Activated CD8-positive, alpha-beta memory T cell treated with anti-CD3 and anti-CD28 coated beads, Interleukin-2, amount 10 ng/mL, durations not matched to agents 7 days and 5 days (primary cell): ENCODE measurements at regions not wholly inside any gene's neighbourhood (a gene's known extent, or its start where the extent isn't known, plus 50 kb on each side); places are given as distances from the start of the nearest gene placed in this dataset.
A peak's percentile ranks its signal among the peaks of the same experiment; 100 is the strongest.

ENCODE experiments used
- ATAC-seq: fragments of 150-1000 bp; cut with Tn5 transposase; one replicate; pipeline ENCODE4 v1.10.0; 2021; ENCODE audit warnings: moderate library complexity
- CTCF ChIA-PET: fragments of 350-600 bp; sonication (Branson Sonifier 250); formaldehyde crosslinking; loops from one replicate; lab custom pipeline; 2021; ENCODE audit warnings: antibody characterized with exemption; lab: Charles Lee
- DNase-seq: peaks from one replicate; pipeline ENCODE4 v3.0.0-alpha.2; 2020
- H3K27ac Mint-ChIP-seq: one replicate; pipeline ENCODE4 v1.8.0; 2021; ENCODE audit warnings: mild to moderate bottlenecking, mixed read lengths
- H3K27me3 Mint-ChIP-seq: one replicate; pipeline ENCODE4 v1.8.0; 2021; ENCODE audit warnings: mixed read lengths
- H3K36me3 Mint-ChIP-seq: one replicate; pipeline ENCODE4 v1.8.0; 2021; ENCODE audit warnings: mild to moderate bottlenecking, mixed read lengths
- H3K4me1 Mint-ChIP-seq: one replicate; pipeline ENCODE4 v1.8.0; 2021; ENCODE audit warnings: mixed read lengths
- H3K4me3 Mint-ChIP-seq: one replicate; pipeline ENCODE4 v1.8.0; 2021; ENCODE audit warnings: mild to moderate bottlenecking, moderate library complexity, mixed read lengths
- H3K9me3 Mint-ChIP-seq: one replicate; pipeline ENCODE4 v1.8.0; 2022; ENCODE audit warnings: low read depth, mixed read lengths

- DNase-seq (no peak), ATAC-seq (no peak)
- H3K36me3 Mint-ChIP-seq = no peaks in the 10 kb centered on the region
- H3K4me1 Mint-ChIP-seq = peaks cover 11% of the 10 kb centered on the region
- H3K27ac Mint-ChIP-seq = no peak overlapping the region
- H3K27me3 Mint-ChIP-seq = peaks cover 2% of the 10 kb centered on the region
- no peaks in the 10 kb centered on the region for H3K9me3 Mint-ChIP-seq
- no peak overlapping the region for H3K4me3 Mint-ChIP-seq
- CTCF ChIA-PET = no interaction called here
Observed at GRCh38 chr14:98958632-98959031, 313.4 kb downstream of the BCL11B start.

GRCh38 chr14:98959410-98959809 lies 312.6 kb downstream of the BCL11B start:
- DNase-seq (peak; percentile 26), ATAC-seq (no peak)
- Mint-ChIP-seq H3K27me3 (peaks cover 2% of the 10 kb centered on the region), H3K4me3 (no peak overlapping the region), H3K27ac (no peak overlapping the region), H3K36me3 (no peaks in the 10 kb centered on the region), H3K4me1 (peaks cover 19% of the 10 kb centered on the region), H3K9me3 (no peaks in the 10 kb centered on the region)
- CTCF ChIA-PET = no interaction called here

DNA sequence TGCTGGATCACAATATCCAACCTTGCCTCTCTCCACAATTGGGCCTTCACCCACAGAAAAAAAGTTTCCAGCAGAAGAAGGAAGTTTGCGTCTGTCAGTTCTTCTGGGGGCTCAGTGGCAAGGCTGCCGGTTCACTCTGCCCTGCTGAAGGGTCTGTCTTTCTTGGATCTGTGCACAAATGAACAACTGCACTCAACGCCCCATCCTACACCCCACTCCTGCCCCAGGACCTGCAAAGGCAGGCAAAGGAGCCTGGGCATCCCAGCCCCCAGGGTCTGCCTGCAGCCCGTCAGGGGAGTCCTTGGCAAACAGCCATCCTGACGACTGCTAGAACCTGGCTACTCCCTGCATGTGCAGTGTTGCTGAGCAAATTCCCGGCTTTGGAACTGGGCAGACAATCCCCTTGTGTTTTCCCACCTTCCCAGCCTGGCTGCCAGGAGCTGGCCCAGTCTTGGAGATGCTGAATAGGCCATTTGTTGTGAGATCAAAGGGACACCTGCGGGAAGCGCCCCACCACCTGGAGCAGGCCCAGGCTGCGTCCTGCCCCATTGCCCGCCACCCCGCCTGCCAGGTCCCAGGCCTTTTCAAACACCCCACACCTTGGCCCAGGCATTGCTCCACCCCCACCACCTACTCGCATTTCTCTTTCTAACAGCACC lies 311.9 kb downstream of the BCL11B start:
- Mint-ChIP-seq H3K27me3 (peaks cover 2% of the 10 kb centered on the region), H3K27ac (no peak overlapping the region), H3K9me3 (no peaks in the 10 kb centered on the region), H3K36me3 (no peaks in the 10 kb centered on the region), H3K4me1 (peaks cover 26% of the 10 kb centered on the region), H3K4me3 (no peak overlapping the region)
- CTCF ChIA-PET = no interaction called here
- DNase-seq (peak; percentile 33), ATAC-seq (no peak)

GRCh38 chr14:98960617-98961013 lies 311.4 kb downstream of the BCL11B start:
- Mint-ChIP-seq H3K9me3 (no peaks in the 10 kb centered on the region), H3K4me3 (no peak overlapping the region), H3K27ac (no peak overlapping the region), H3K36me3 (no peaks in the 10 kb centered on the region), H3K27me3 (peaks cover 2% of the 10 kb centered on the region), H3K4me1 (peaks cover 31% of the 10 kb centered on the region)
- no peak for DNase-seq
- CTCF ChIA-PET = no interaction called here
- no peak for ATAC-seq

- peaks cover 2% of the 10 kb centered on the region for H3K27me3 Mint-ChIP-seq
- H3K4me3 Mint-ChIP-seq = no peak overlapping the region
- H3K36me3 Mint-ChIP-seq = no peaks in the 10 kb centered on the region
- ATAC-seq = no peak
- CTCF ChIA-PET = no interaction called here
- no peak overlapping the region for H3K27ac Mint-ChIP-seq
- H3K9me3 Mint-ChIP-seq = no peaks in the 10 kb centered on the region
- peaks cover 37% of the 10 kb centered on the region for H3K4me1 Mint-ChIP-seq
- DNase-seq = peak; percentile 36
Observed at GRCh38 chr14:98961191-98961590, 310.8 kb downstream of the BCL11B start.

DNA sequence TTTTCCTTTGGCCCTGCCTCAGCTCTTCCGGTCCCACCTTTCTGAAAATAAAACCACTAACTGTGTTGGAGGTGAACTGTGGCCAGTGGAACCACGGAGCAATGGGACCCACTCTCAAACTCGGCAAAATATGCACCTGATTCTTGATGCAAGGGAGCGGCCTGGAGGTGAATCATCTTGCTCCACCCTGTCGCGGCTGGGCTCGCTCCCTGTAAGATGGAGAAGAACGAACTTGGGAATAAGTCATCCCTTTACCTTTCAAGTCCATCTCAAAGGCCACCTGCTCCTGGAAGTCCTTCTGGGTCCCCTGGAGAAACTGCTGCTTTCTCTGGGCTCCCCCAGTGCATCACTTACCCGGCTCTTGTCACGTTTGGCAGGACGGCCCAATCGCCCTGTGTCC lies 309.9 kb downstream of the BCL11B start:
- H3K36me3 Mint-ChIP-seq = no peaks in the 10 kb centered on the region
- H3K4me1 Mint-ChIP-seq = peaks cover 42% of the 10 kb centered on the region
- H3K27ac Mint-ChIP-seq = no peak overlapping the region
- no peak overlapping the region for H3K4me3 Mint-ChIP-seq
- no peak for DNase-seq
- no peak for ATAC-seq
- H3K9me3 Mint-ChIP-seq = no peaks in the 10 kb centered on the region
- CTCF ChIA-PET = interaction anchor here (1.0 kb wide), 1 partner anchor 9 kb away, joined by 3 read pairs; no protein-coding TSS in a partner anchor
- peaks cover 2% of the 10 kb centered on the region for H3K27me3 Mint-ChIP-seq

DNA sequence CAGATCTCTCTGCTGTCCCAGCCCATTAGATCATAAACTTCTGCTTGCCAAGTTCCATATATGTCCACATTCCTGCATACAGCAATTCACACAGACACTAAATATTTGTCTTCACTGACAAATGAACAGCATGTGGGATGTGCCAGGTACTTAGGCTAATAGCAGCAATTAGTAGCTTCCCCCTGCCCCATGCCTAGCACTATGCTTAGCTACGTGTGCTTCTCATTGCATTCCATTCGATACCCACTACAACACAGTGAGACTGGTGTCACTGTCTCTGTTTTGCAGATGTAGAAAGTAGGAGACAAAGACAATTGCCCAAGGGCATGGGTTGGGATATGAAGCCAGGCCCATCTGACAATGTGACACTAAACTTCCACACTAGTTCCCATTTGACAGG lies 308.4 kb downstream of the BCL11B start:
- H3K27ac Mint-ChIP-seq = no peak overlapping the region
- CTCF ChIA-PET = interaction anchor here (2.4 kb wide), 1 partner anchor 10 kb away, joined by 7 read pairs; no protein-coding TSS in a partner anchor
- H3K27me3 Mint-ChIP-seq = peaks cover 2% of the 10 kb centered on the region
- H3K4me1 Mint-ChIP-seq = peaks cover 44% of the 10 kb centered on the region
- no peaks in the 10 kb centered on the region for H3K36me3 Mint-ChIP-seq
- ATAC-seq (no peak), DNase-seq (peak; percentile 29)
- H3K9me3 Mint-ChIP-seq = no peaks in the 10 kb centered on the region
- H3K4me3 Mint-ChIP-seq = no peak overlapping the region

DNA sequence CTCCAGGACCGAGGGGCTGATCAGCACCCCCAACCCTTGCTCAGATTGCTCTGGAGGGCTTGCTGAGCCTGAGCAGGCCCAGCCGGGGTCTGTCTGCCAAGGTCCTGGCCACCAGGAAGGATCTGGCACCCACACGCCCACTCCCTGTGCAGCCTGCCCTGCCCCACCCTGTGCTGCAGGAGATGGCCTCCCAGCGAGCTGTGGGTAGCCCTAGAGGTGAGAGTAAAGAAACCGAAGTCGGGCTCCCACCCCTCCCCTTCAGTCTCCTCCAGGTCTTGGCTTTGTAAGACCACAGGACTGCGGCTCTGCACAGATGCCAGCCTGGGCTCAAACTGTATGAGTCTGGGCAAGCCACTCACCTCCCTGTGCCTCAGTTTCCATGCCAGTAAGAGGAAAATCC lies 307.8 kb downstream of the BCL11B start:
- Mint-ChIP-seq H3K36me3 (no peaks in the 10 kb centered on the region), H3K27me3 (peaks cover 2% of the 10 kb centered on the region), H3K4me1 (peaks cover 44% of the 10 kb centered on the region), H3K9me3 (no peaks in the 10 kb centered on the region), H3K4me3 (no peak overlapping the region), H3K27ac (peak overlapping the region; percentile 63)
- DNase-seq (peak; percentile 66), ATAC-seq (peak; percentile 74)
- CTCF ChIA-PET = interaction anchor here (0.5 to 2.4 kb wide), 3 partner anchors 10 to 267 kb away, joined by 3 to 7 read pairs (median 3); no protein-coding TSS in a partner anchor

DNA sequence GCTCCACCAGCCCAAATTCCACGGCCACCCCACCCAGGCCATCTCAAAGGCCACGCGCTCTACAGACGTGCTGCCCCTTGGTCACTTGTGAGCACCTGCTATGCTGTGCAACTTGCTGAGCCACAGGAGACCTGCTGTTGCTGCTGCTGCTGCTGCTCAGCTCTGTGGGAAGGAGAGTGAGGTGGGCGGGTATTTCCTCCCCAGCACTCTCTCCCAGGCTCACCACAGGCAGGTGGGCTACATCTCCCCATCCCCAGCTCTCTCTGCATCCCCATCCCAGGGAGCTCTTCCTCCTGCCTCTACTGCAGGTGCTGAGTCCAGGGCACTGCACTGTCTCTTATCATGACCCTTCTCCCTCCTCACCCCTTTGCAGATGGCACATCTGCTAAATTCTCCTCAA lies 306.9 kb downstream of the BCL11B start:
- peak overlapping the region; percentile 45 for H3K4me3 Mint-ChIP-seq
- peak overlapping the region; percentile 63 for H3K27ac Mint-ChIP-seq

GRCh38 chr14:98966016-98966415 lies 306.0 kb downstream of the BCL11B start:
- Mint-ChIP-seq H3K36me3 (no peaks in the 10 kb centered on the region), H3K27me3 (no peaks in the 10 kb centered on the region), H3K4me3 (no peak overlapping the region), H3K9me3 (no peaks in the 10 kb centered on the region), H3K27ac (no peak overlapping the region), H3K4me1 (peaks cover 44% of the 10 kb centered on the region)
- no peak for ATAC-seq
- DNase-seq = no peak
- CTCF ChIA-PET = no interaction called here

More for the DNA sequence above, 306.9 kb downstream of the BCL11B start:
- CTCF ChIA-PET = interaction anchor here (1.0 to 2.4 kb wide), 2 partner anchors 11 to 226 kb away, joined by 3 to 7 read pairs; no protein-coding TSS in a partner anchor
- ATAC-seq = peak; percentile 53
- H3K4me1 Mint-ChIP-seq = peaks cover 44% of the 10 kb centered on the region
- no peaks in the 10 kb centered on the region for H3K9me3 Mint-ChIP-seq
- DNase-seq = no peak
- no peaks in the 10 kb centered on the region for H3K27me3 Mint-ChIP-seq
- H3K36me3 Mint-ChIP-seq = no peaks in the 10 kb centered on the region

- no peaks in the 10 kb centered on the region for H3K27me3 Mint-ChIP-seq
- peaks cover 44% of the 10 kb centered on the region for H3K4me1 Mint-ChIP-seq
- H3K36me3 Mint-ChIP-seq = no peaks in the 10 kb centered on the region
- CTCF ChIA-PET = no interaction called here
- no peak overlapping the region for H3K4me3 Mint-ChIP-seq
- no peak overlapping the region for H3K27ac Mint-ChIP-seq
- H3K9me3 Mint-ChIP-seq = no peaks in the 10 kb centered on the region
- no peak for DNase-seq
- no peak for ATAC-seq
Observed at GRCh38 chr14:98966475-98967162, 305.4 kb downstream of the BCL11B start.

GRCh38 chr14:98974113-98974512 lies 297.9 kb downstream of the BCL11B start:
- CTCF ChIA-PET = no interaction called here
- Mint-ChIP-seq H3K27me3 (no peaks in the 10 kb centered on the region), H3K36me3 (peaks cover 7% of the 10 kb centered on the region), H3K27ac (no peak overlapping the region), H3K4me3 (no peak overlapping the region), H3K4me1 (peaks cover 9% of the 10 kb centered on the region), H3K9me3 (no peaks in the 10 kb centered on the region)
- ATAC-seq (no peak), DNase-seq (peak; percentile 15)

DNA sequence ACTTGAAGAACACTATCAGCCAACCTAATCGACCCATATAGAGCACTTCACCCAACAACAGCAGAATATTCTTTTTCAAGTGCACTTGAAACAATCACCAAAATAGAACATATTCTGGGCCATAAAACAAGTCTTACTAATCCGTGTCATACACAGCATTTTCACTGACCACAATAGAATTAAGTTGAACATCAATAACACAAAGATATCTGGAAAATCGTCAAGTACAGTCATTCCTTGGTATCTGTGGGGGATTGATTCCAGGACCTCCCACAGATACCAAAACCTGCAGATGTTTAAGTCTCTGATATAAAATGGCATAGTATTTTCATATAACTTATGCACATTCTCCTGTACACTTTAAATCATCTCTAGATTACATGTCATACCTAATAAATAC lies 295.7 kb downstream of the BCL11B start:
- no peak overlapping the region for H3K4me3 Mint-ChIP-seq
- ATAC-seq (no peak), DNase-seq (no peak)
- peaks cover 13% of the 10 kb centered on the region for H3K4me1 Mint-ChIP-seq
- H3K27ac Mint-ChIP-seq = no peak overlapping the region
- no peaks in the 10 kb centered on the region for H3K27me3 Mint-ChIP-seq
- H3K36me3 Mint-ChIP-seq = peaks cover 11% of the 10 kb centered on the region
- CTCF ChIA-PET = no interaction called here
- peaks cover 1% of the 10 kb centered on the region for H3K9me3 Mint-ChIP-seq

DNA sequence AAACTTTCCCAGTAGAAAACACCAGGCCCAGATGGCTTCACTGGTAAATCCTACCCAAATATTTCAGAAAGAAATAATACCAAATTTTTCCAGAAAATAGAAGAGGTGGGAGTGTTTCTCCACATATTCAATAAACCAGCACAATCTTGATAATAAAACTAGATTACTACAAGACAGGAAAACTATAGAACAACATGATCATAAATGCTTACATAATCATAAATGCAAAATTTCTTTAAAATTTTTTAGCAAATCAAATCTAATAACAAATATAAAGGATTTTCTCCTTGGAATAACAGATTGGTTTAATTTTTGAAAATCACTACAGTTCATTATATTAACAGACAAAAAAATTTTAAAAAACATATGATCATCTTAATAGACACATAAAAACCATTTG lies 294.5 kb downstream of the BCL11B start:
- Mint-ChIP-seq H3K4me1 (peaks cover 14% of the 10 kb centered on the region), H3K36me3 (peaks cover 12% of the 10 kb centered on the region), H3K27ac (no peak overlapping the region), H3K27me3 (no peaks in the 10 kb centered on the region), H3K9me3 (peaks cover 1% of the 10 kb centered on the region), H3K4me3 (no peak overlapping the region)
- CTCF ChIA-PET = no interaction called here
- ATAC-seq = no peak
- DNase-seq = no peak
